Progenitor cell of endocrine pancreas (in vitro differentiated cells): ENCODE measurements at regions not wholly inside any gene's neighbourhood (a gene's known extent, or its start where the extent isn't known, plus 50 kb on each side); places are given as distances from the start of the nearest gene placed in this dataset.

ENCODE experiments used
- DNase-seq: peaks from one replicate; pipeline ENCODE4 v3.0.0; 2021; ENCODE audit warnings: low spot score; ENCODE audit not compliant: unreplicated experiment
- H3K27ac Mint-ChIP-seq: 2 replicates; pipeline ENCODE4 v1.8.0; 2021; ENCODE audit warnings: mild to moderate bottlenecking, moderate library complexity, mixed read lengths
- H3K27me3 Mint-ChIP-seq: 2 replicates; pipeline ENCODE4 v1.8.0; 2021; ENCODE audit warnings: mixed read lengths
- H3K36me3 Mint-ChIP-seq: 2 replicates; pipeline ENCODE4 v1.8.0; 2022; ENCODE audit warnings: mixed read lengths; ENCODE audit not compliant: insufficient read depth
- H3K4me1 Mint-ChIP-seq: 2 replicates; pipeline ENCODE4 v1.8.0; 2021; ENCODE audit warnings: low read depth, mixed read lengths
- H3K4me3 Mint-ChIP-seq: 2 replicates; pipeline ENCODE4 v1.8.0; 2021; ENCODE audit warnings: low read depth, mild to moderate bottlenecking, moderate library complexity, mixed read lengths
- H3K9me3 Mint-ChIP-seq: 2 replicates; pipeline ENCODE4 v1.8.0; 2021; ENCODE audit warnings: low read depth, mixed read lengths
- CTCF ChIP-seq: fragments of 200-600 bp; sonication (generic); IDR thresholded peaks from one replicate; pipeline ENCODE4 v1.5.0; 2021; ENCODE audit warnings: antibody characterized with exemption, mild to moderate bottlenecking; ENCODE audit not compliant: unreplicated experiment

GRCh38 chr6:4616311-4616710, 159.9 kb upstream of the CDYL start:
- Mint-ChIP-seq H3K36me3 (no peaks in the 10 kb centered on the region), H3K27ac (no peak overlapping the region), H3K27me3 (peaks cover 4% of the 10 kb centered on the region), H3K4me3 (no peak overlapping the region), H3K4me1 (no peaks in the 10 kb centered on the region), H3K9me3 (peaks cover 8% of the 10 kb centered on the region)
- no peak for DNase-seq
- TF ChIP-seq CTCF = no peak

GRCh38 chr6:4615891-4616290, 160.3 kb upstream of the CDYL start:
- peaks cover 4% of the 10 kb centered on the region for H3K27me3 Mint-ChIP-seq
- H3K27ac Mint-ChIP-seq = peak overlapping the region; percentile 31
- H3K4me3 Mint-ChIP-seq = no peak overlapping the region
- no peaks in the 10 kb centered on the region for H3K36me3 Mint-ChIP-seq
- no peak for DNase-seq
- H3K4me1 Mint-ChIP-seq = no peaks in the 10 kb centered on the region
- TF ChIP-seq CTCF = no peak
- peaks cover 8% of the 10 kb centered on the region for H3K9me3 Mint-ChIP-seq

DNA sequence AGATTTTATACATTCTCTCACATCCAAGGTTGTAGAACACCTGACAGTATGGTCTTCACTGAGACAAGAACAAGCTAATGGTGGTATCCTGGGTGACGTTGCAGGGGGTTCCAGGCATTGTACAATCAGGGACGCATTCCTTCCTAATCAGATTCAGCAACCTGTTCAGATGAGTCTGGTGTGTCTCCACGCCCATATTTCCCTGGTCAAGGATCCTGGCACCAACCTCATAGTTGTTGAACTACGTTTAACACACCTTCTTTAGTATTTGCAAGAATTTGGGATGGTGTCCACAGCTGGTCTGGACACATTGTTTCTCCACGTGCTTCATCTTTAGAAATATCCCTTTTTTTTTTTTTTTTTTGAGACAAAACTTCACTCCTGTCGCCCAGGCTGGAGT, 161.0 kb upstream of the CDYL start:
- Mint-ChIP-seq H3K27ac (no peak overlapping the region), H3K27me3 (peaks cover 4% of the 10 kb centered on the region), H3K9me3 (peaks cover 8% of the 10 kb centered on the region), H3K4me1 (no peaks in the 10 kb centered on the region), H3K36me3 (no peaks in the 10 kb centered on the region), H3K4me3 (no peak overlapping the region)
- TF ChIP-seq CTCF = no peak
- DNase-seq = no peak

GRCh38 chr6:4614637-4615036, 161.6 kb upstream of the CDYL start:
- peaks cover 4% of the 10 kb centered on the region for H3K27me3 Mint-ChIP-seq
- H3K4me1 Mint-ChIP-seq = no peaks in the 10 kb centered on the region
- no peak overlapping the region for H3K4me3 Mint-ChIP-seq
- no peaks in the 10 kb centered on the region for H3K36me3 Mint-ChIP-seq
- TF ChIP-seq CTCF = no peak
- no peak overlapping the region for H3K27ac Mint-ChIP-seq
- no peak for DNase-seq
- H3K9me3 Mint-ChIP-seq = peaks cover 8% of the 10 kb centered on the region

DNA sequence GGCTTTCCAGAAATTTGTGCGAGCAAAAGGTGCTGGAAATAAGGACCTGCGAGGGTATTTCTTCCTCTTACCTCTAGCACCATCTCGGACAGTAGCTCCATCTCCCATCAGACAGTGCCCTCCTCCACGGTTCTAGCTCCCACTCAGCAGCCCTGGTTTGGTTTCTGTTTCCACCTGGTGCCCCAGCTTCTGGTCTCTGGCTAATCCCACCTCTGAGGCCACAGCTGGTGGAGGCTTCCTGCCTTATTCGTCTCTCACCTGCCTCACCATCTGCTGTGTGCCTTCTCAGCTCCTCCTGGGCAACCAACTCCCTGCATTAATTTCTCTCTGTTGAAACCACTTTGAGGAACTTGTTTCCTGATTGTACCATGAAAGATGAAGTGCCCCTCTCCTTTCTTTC, 162.4 kb upstream of the CDYL start:
- no peak for TF ChIP-seq CTCF
- Mint-ChIP-seq H3K4me1 (peaks cover 1% of the 10 kb centered on the region), H3K27me3 (peaks cover 4% of the 10 kb centered on the region), H3K27ac (no peak overlapping the region), H3K4me3 (no peak overlapping the region), H3K9me3 (peaks cover 8% of the 10 kb centered on the region), H3K36me3 (no peaks in the 10 kb centered on the region)
- no peak for DNase-seq

- Mint-ChIP-seq H3K27me3 (peaks cover 4% of the 10 kb centered on the region), H3K4me3 (no peak overlapping the region), H3K9me3 (peaks cover 8% of the 10 kb centered on the region), H3K27ac (no peak overlapping the region), H3K36me3 (no peaks in the 10 kb centered on the region), H3K4me1 (peaks cover 2% of the 10 kb centered on the region)
- no peak for TF ChIP-seq CTCF
- no peak for DNase-seq
These were observed 162.8 kb upstream of the CDYL start for GRCh38 chr6:4613381-4613780.
